ENCODE measurements at regions not wholly inside any gene's neighbourhood (a gene's known extent, or its start where the extent isn't known, plus 50 kb on each side); places are given as distances from the start of the nearest gene placed in this dataset.

DNA sequence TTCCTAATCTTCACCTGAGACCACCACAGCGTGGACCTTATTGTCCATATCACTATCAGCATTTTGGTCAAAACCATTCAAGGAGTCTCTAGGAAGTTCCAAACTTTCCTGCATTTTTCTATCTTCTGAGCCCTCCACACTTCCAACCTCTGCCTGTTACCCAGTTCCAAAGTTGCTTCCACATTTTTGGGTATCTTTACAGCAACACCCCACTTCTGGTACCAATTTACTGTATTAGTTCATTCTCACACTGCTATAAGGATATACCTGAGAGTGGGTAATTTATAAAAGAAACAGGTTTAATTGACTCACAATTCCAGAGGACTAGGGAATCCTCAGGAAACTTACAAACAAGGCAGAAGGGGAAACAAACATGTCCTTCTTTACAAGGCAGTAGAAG is 103.3 kb upstream of the CBLB start:
- no peak for TF ChIP-seq ZNF274 (IDR thresholded peaks at IDR 0.05; ENCODE audit: low read depth, low read length)
- no peak for TF ChIP-seq SUZ12 (IDR thresholded peaks at IDR 0.05; ENCODE audit: extremely low read depth, insufficient read depth, insufficient read length)
